A549 (cell line): ENCODE measurements at regions not wholly inside any gene's neighbourhood (a gene's known extent, or its start where the extent isn't known, plus 50 kb on each side); places are given as distances from the start of the nearest gene placed in this dataset.

Experiments used
- ATAC-seq, 2 experiments: fragments of 200-7000 bp in 1 of 2; fragments of >200 bp in 1 of 2; cut with Nextera tagmentation in 1 of 2; cut with Tn5 transposase in 1 of 2; 3 replicates each; pipeline versions ENCODE4 v1.8.0 to v1.9.1; 2018 to 2020; ENCODE audit warnings: mild to moderate bottlenecking in 1 of 2, moderate library complexity in 1 of 2
- CTCF ChIA-PET: fragments of 300-600 bp; sonication (Branson Sonifier 250); formaldehyde crosslinking; extraction: SDS; loops from one replicate; lab custom pipeline; 2021; ENCODE audit warnings: antibody characterized with exemption, inconsistent platforms; lab: Yijun Ruan, JAX
- POLR2A ChIA-PET: fragments of 350-600 bp; formaldehyde crosslinking; extraction: SDS; loops from one replicate; lab custom pipeline; 2021; ENCODE audit warnings: antibody characterized with exemption, inconsistent platforms; lab: Yijun Ruan, JAX
- DNase-seq, 2 experiments: peaks; one replicate each; pipeline versions ENCODE4 v3.0.0 to v3.0.0-alpha.2; 2011 to 2016; ENCODE audit warnings: low read depth in 1 of 2, low spot score in 1 of 2
- FAIRE-seq: peaks from 2 replicates; lab custom pipeline; 2011; peaks lifted over from hg19 to GRCh38; lab: Jason Lieb, UNC
- H3K27ac ChIP-seq, 2 experiments: fragments of >200 bp; sonication (Bioruptor Twin); formaldehyde crosslinking; 3 replicates each; pipeline ENCODE4 v1.5.1; 2016 to 2017
- H3K4me1 ChIP-seq: fragments of >200 bp; sonication (Bioruptor Twin); formaldehyde crosslinking; 3 replicates; pipeline ENCODE4 v1.6.1; 2016
- H3K4me2 ChIP-seq: fragments of >200 bp; sonication (Bioruptor Twin); formaldehyde crosslinking; 3 replicates; pipeline ENCODE4 v1.6.1; 2016
- H3K4me3 ChIP-seq: fragments of >200 bp; sonication (Bioruptor Twin); formaldehyde crosslinking; 3 replicates; pipeline ENCODE4 v1.5.1; 2016
- H3K9me3 ChIP-seq: fragments of >200 bp; sonication (Bioruptor Twin); formaldehyde crosslinking; 3 replicates; pipeline ENCODE4 v1.6.1; 2016
- BHLHE40 ChIP-seq: IDR thresholded peaks from 2 replicates; pipeline ENCODE4 v1.6.1; 2012; ENCODE audit warnings: low read depth, low read length, inconsistent platforms
- CBX2 ChIP-seq: fragments of 200-600 bp; sonication (generic); IDR thresholded peaks from 2 replicates; pipeline ENCODE4 v1.6.1; 2016; ENCODE audit warnings: low read depth, mild to moderate bottlenecking, borderline replicate concordance
- CBX8 ChIP-seq: fragments of 200-600 bp; sonication (generic); IDR thresholded peaks from 2 replicates; pipeline ENCODE4 v1.6.1; 2016
- CTCF ChIP-seq: fragments of >200 bp; sonication (Bioruptor Twin); formaldehyde crosslinking; IDR thresholded peaks from 3 replicates; pipeline ENCODE4 v1.5.1; 2016
- FOXS1 ChIP-seq: fragments of 250-450 bp; sonication (Bioruptor Pico); IDR thresholded peaks from 2 replicates; pipeline ENCODE4 v1.5.0; 2020; ENCODE audit warnings: mild to moderate bottlenecking, moderate library complexity
- HEYL ChIP-seq: fragments of 250-450 bp; sonication (Bioruptor Pico); IDR thresholded peaks from 2 replicates; pipeline ENCODE4 v1.8.0; 2021; ENCODE audit warnings: mild to moderate bottlenecking, moderate library complexity
- HOXA7 ChIP-seq: fragments of 250-450 bp; sonication (Bioruptor Pico); IDR thresholded peaks from 2 replicates; pipeline ENCODE4 v1.5.0; 2020; ENCODE audit warnings: mild to moderate bottlenecking, moderate library complexity
- JUNB ChIP-seq: fragments of >200 bp; sonication (Bioruptor Twin); formaldehyde crosslinking; IDR thresholded peaks from 2 replicates; pipeline ENCODE4 v1.6.1; 2016
- KDM1A ChIP-seq: fragments of 200-600 bp; sonication (generic); IDR thresholded peaks from 2 replicates; pipeline ENCODE4 v1.6.1; 2016; ENCODE audit warnings: low read depth, mild to moderate bottlenecking
- KDM5A ChIP-seq: fragments of 200-600 bp; sonication (generic); IDR thresholded peaks from 2 replicates; pipeline ENCODE4 v1.6.1; 2016; ENCODE audit warnings: antibody characterized with exemption, mild to moderate bottlenecking
- MAFK ChIP-seq: fragments of 450-650 bp; IDR thresholded peaks from 2 replicates; pipeline ENCODE4 v1.6.1; 2014; ENCODE audit not compliant: partially characterized antibody
- NPAS2 ChIP-seq: fragments of 250-450 bp; sonication (Bioruptor Pico); IDR thresholded peaks from 2 replicates; pipeline ENCODE4 v1.8.0; 2022; ENCODE audit warnings: mild to moderate bottlenecking, moderate library complexity, borderline replicate concordance
- POLR2AphosphoS2 ChIP-seq: conservative IDR thresholded peaks from 2 replicates; pipeline ENCODE4 v1.6.1; 2012; ENCODE audit warnings: low read length, improper control_type of control experiment, inconsistent platforms
- RARB ChIP-seq: fragments of 250-450 bp; sonication (Bioruptor Pico); IDR thresholded peaks from 2 replicates; pipeline ENCODE4 v1.8.0; 2021; ENCODE audit warnings: mild to moderate bottlenecking, moderate library complexity
- RCOR1 ChIP-seq: fragments of 150-350 bp; IDR thresholded peaks from 2 replicates; pipeline ENCODE4 v1.6.1; 2014; ENCODE audit warnings: antibody characterized with exemption, low read length, low read depth
- RNF2 ChIP-seq: fragments of 200-600 bp; sonication (generic); IDR thresholded peaks from 2 replicates; pipeline ENCODE4 v1.6.1; 2016; ENCODE audit warnings: low read depth, mild to moderate bottlenecking, antibody characterized with exemption, moderate library complexity, borderline replicate concordance
- SMC3 ChIP-seq: fragments of >200 bp; sonication (Bioruptor Twin); formaldehyde crosslinking; IDR thresholded peaks from 3 replicates; pipeline ENCODE4 v1.6.1; 2018; ENCODE audit warnings: inconsistent platforms
- SREBF2 ChIP-seq: fragments of 450-650 bp; IDR thresholded peaks from 2 replicates; pipeline ENCODE4 v1.6.1; 2014; ENCODE audit warnings: mild to moderate bottlenecking, moderate library complexity
- USF2 ChIP-seq: fragments of 450-650 bp; IDR thresholded peaks from 2 replicates; pipeline ENCODE4 v1.6.1; 2014; ENCODE audit warnings: antibody characterized with exemption
- ZNF302 ChIP-seq: fragments of 250-450 bp; sonication (Bioruptor Pico); IDR thresholded peaks from 2 replicates; pipeline ENCODE4 v1.9.0; 2021; ENCODE audit warnings: inconsistent platforms, mild to moderate bottlenecking, moderate library complexity
- WGBS: methylation state at CpG from one replicate; pipeline ENCODE4 v1.1.6; 2017; ENCODE audit errors: missing lambda C conversion rate; 5-methylcytosine and 5-hydroxymethylcytosine counted together
- TF ChIP-seq, protein P1 (sequence below): fragments of 150-350 bp; IDR thresholded peaks from 2 replicates; pipeline ENCODE4 v1.6.1; 2014; ENCODE audit warnings: low read depth, mild to moderate bottlenecking, low read length
- TF ChIP-seq, protein P2 (sequence below): fragments of 200-600 bp; sonication (generic); IDR thresholded peaks from 2 replicates; pipeline ENCODE4 v1.6.1; 2016; ENCODE audit warnings: antibody characterized with exemption, mild to moderate bottlenecking, moderate library complexity

DNA sequence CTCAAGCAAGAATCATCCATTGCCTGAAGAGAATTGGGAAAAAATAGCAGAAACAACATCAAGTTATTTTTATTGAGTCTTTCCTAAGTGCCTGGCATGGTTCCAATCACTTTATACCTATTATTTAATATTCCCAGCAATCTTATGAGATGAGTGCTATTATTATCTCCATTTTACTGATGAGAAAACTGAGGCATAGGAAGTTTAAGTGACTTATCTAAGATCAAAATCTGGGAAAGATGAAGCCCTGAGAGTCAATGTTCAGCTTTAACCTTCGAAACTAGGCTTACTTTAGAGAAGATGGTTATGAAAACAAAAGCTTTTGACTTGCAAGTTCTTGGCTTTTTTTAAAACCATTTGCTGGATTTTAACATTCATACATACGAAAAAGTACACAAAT lies 141.6 kb downstream of the APIP start:
- CTCF ChIA-PET = interaction anchor here (0.8 to 1.6 kb wide), 2 partner anchors 16 to 188 kb away, joined by 3 read pairs; no protein-coding TSS in a partner anchor

DNA sequence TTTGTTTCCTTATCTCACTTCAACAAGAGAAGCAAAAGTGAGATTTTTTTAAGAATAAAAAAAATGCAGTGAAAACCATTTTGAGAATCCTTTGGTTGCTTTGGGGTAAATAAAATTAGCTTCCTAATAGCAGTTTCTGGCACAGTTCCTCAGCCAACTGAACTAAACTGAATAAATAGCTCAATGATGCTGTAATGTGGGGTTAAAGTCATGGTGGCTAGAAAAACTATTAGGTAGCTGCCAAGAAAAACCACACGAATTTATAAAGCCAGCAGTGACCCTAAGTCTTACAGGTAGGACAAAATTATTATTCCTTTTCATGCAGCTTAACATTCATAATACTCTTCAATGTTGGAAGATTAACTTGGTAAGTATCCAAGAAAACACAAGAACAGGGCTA lies 142.4 kb downstream of the APIP start:
- Histone ChIP-seq H3K4me1 (no peaks in the 10 kb centered on the region), H3K4me3 (no peak overlapping the region), H3K4me2 (no peak overlapping the region), H3K27ac (no peak overlapping the region), H3K9me3 (no peaks in the 10 kb centered on the region)
- ChIA-PET POLR2A (no interaction called here), CTCF (interaction anchor here (0.8 kb wide), 1 partner anchor 187 kb away, joined by 3 read pairs; no protein-coding TSS in a partner anchor)
- WGBS = 17% methylated on average over 1 of the region's 1 CpG
- DNase-seq = no peak
- TF ChIP-seq POLR2AphosphoS2 = no peak
- TF ChIP-seq BHLHE40 = no peak
- no peak for TF ChIP-seq RARB
- TF ChIP-seq JUNB = no peak
- no peak for TF ChIP-seq MAFK
- TF ChIP-seq NPAS2 (CRISPR knock-in tag) = no peak
- TF ChIP-seq, all 56 proteins: peak for 0
- ATAC-seq (no peak), FAIRE-seq (peak; percentile 63)

More for the DNA sequence above, 141.6 kb downstream of the APIP start:
- peak; percentile 13 for FAIRE-seq
- TF ChIP-seq SREBF2 = no peak
- TF ChIP-seq, protein P1, sequence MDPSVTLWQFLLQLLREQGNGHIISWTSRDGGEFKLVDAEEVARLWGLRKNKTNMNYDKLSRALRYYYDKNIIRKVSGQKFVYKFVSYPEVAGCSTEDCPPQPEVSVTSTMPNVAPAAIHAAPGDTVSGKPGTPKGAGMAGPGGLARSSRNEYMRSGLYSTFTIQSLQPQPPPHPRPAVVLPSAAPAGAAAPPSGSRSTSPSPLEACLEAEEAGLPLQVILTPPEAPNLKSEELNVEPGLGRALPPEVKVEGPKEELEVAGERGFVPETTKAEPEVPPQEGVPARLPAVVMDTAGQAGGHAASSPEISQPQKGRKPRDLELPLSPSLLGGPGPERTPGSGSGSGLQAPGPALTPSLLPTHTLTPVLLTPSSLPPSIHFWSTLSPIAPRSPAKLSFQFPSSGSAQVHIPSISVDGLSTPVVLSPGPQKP = no peak
- no peak for TF ChIP-seq CBX8
- no peak for TF ChIP-seq KDM5A
- TF ChIP-seq, protein P2, sequence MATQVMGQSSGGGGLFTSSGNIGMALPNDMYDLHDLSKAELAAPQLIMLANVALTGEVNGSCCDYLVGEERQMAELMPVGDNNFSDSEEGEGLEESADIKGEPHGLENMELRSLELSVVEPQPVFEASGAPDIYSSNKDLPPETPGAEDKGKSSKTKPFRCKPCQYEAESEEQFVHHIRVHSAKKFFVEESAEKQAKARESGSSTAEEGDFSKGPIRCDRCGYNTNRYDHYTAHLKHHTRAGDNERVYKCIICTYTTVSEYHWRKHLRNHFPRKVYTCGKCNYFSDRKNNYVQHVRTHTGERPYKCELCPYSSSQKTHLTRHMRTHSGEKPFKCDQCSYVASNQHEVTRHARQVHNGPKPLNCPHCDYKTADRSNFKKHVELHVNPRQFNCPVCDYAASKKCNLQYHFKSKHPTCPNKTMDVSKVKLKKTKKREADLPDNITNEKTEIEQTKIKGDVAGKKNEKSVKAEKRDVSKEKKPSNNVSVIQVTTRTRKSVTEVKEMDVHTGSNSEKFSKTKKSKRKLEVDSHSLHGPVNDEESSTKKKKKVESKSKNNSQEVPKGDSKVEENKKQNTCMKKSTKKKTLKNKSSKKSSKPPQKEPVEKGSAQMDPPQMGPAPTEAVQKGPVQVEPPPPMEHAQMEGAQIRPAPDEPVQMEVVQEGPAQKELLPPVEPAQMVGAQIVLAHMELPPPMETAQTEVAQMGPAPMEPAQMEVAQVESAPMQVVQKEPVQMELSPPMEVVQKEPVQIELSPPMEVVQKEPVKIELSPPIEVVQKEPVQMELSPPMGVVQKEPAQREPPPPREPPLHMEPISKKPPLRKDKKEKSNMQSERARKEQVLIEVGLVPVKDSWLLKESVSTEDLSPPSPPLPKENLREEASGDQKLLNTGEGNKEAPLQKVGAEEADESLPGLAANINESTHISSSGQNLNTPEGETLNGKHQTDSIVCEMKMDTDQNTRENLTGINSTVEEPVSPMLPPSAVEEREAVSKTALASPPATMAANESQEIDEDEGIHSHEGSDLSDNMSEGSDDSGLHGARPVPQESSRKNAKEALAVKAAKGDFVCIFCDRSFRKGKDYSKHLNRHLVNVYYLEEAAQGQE = no peak
- no peak for TF ChIP-seq RARB
- no peak for TF ChIP-seq RNF2
- no peak for TF ChIP-seq FOXS1
- TF ChIP-seq RCOR1 = no peak
- TF ChIP-seq POLR2AphosphoS2 = no peak
- TF ChIP-seq, all 56 proteins: peak for 0
- no peak overlapping the region for H3K27ac ChIP-seq
- H3K4me3 ChIP-seq = no peak overlapping the region
- H3K4me1 ChIP-seq = no peaks in the 10 kb centered on the region
- DNase-seq (no peak), ATAC-seq (no peak)
- H3K9me3 ChIP-seq = no peaks in the 10 kb centered on the region
- POLR2A ChIA-PET = no interaction called here
- H3K4me2 ChIP-seq = no peak overlapping the region
- 56% methylated on average over 2 of the region's 2 CpGs for WGBS

DNA sequence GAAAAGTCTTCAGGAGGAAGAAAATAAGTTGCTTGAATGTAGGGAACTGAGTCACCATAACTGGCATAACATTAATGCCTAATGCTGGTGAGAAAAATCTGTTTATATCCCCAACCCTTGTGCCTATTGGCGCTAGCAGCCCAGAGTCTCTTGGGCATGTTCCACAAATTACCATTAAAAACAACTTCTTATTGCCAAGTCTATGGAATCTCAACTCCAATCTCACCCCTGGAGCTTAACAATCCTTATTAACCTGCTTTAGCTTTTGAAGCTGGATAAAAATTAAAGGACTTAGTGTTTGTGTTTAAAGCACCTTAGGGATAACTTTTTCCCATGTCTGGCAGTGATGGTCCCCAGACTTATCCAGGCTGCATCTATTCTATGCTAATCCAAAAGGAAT lies 143.0 kb downstream of the APIP start:
- no peaks in the 10 kb centered on the region for H3K4me1 ChIP-seq
- POLR2A ChIA-PET = no interaction called here
- DNase-seq (no peak), ATAC-seq (no peak)
- 44% methylated on average over 1 of the region's 1 CpG for WGBS
- TF ChIP-seq RARB (no peak), CBX8 (no peak), SMC3 (no peak), CBX2 (no peak), POLR2AphosphoS2 (no peak), ZNF302 (CRISPR knock-in tag) (no peak), KDM1A (no peak), HOXA7 (no peak), HEYL (CRISPR knock-in tag) (no peak), USF2 (no peak), CTCF (no peak)
- TF ChIP-seq, all 56 proteins: peak for 0
- no peak overlapping the region for H3K4me2 ChIP-seq
- no peaks in the 10 kb centered on the region for H3K9me3 ChIP-seq
- no peak for FAIRE-seq
- H3K27ac ChIP-seq = no peak overlapping the region
- CTCF ChIA-PET = no interaction called here
- no peak overlapping the region for H3K4me3 ChIP-seq
